Common myeloid progenitor, CD34-positive (primary cell): ENCODE measurements at regions not wholly inside any gene's neighbourhood (a gene's known extent, or its start where the extent isn't known, plus 50 kb on each side); places are given as distances from the start of the nearest gene placed in this dataset.
"Not testable (repeated sequence)": the region's sequence is repeated elsewhere in the genome, so short reads cannot be mapped to it uniquely, and the experiment has no call there.

Experiments
- CTCF ChIA-PET: fragments of 350-600 bp; sonication (Branson Sonifier 250); formaldehyde crosslinking; loops from one replicate; lab custom pipeline; 2021; ENCODE audit warnings: antibody characterized with exemption; lab: Charles Lee
- POLR2A ChIA-PET: fragments of 350-600 bp; sonication (Branson Sonifier 250); formaldehyde crosslinking; loops from one replicate; lab custom pipeline; 2021; ENCODE audit warnings: antibody characterized with exemption; lab: Charles Lee
- DNase-seq, 3 donors: peaks; one replicate each; pipeline versions ENCODE4 v3.0.0 to v3.0.0-alpha.2; 2013
- H3K27ac ChIP-seq, 2 experiments: 1 replicate in 1 of 2; 2 replicates in 1 of 2; pipeline ENCODE4 v1.7.0; 2013; ENCODE audit warnings: inconsistent platforms in 2 of 2, low read length in 2 of 2, mild to moderate bottlenecking in 2 of 2, low read depth in 1 of 2, moderate library complexity in 1 of 2; ENCODE audit not compliant: severe bottlenecking in 2 of 2, insufficient read depth in 1 of 2, poor library complexity in 1 of 2
- H3K27me3 ChIP-seq, 5 experiments: replicated peaks in 2 of 5; 1 replicate in 3 of 5; 2 replicates in 2 of 5; pipeline versions ENCODE4 v1.6.1 to v1.7.0; 2013; ENCODE audit warnings: low read length in 4 of 5, mild to moderate bottlenecking in 2 of 5, moderate library complexity in 2 of 5, inconsistent platforms in 1 of 5; ENCODE audit not compliant: insufficient read depth in 5 of 5, control insufficient read depth in 4 of 5
- H3K36me3 ChIP-seq, 4 experiments: 1 replicate in 2 of 4; 2 replicates in 2 of 4; pipeline versions ENCODE4 v1.6.1 to v1.7.0; 2013; ENCODE audit warnings: low read length in 3 of 4, control low read depth in 1 of 4, mild to moderate bottlenecking in 1 of 4; ENCODE audit not compliant: control insufficient read depth in 4 of 4, insufficient read depth in 4 of 4
- H3K4me1 ChIP-seq, 4 experiments: 1 replicate in 3 of 4; 2 replicates in 1 of 4; pipeline versions ENCODE4 v1.6.1 to v1.7.1; 2013; ENCODE audit warnings: low read length in 3 of 4, mild to moderate bottlenecking in 3 of 4, control low read depth in 1 of 4, inconsistent platforms in 1 of 4, moderate library complexity in 1 of 4; ENCODE audit not compliant: control insufficient read depth in 4 of 4, insufficient read depth in 4 of 4; ENCODE audit errors: control extremely low read depth in 1 of 4
- H3K4me3 ChIP-seq, 7 experiments: 1 replicate in 4 of 7; 2 replicates in 3 of 7; pipeline versions ENCODE4 v1.5.1 to v1.7.0; 2013; ENCODE audit warnings: mild to moderate bottlenecking in 7 of 7, low read length in 6 of 7, moderate library complexity in 6 of 7, inconsistent platforms in 2 of 7, low read depth in 2 of 7, control low read depth in 1 of 7; ENCODE audit not compliant: insufficient read depth in 4 of 7, control insufficient read depth in 1 of 7; ENCODE audit errors: extremely low read depth in 1 of 7
- H3K9me3 ChIP-seq, 5 experiments: 1 replicate in 4 of 5; 2 replicates in 1 of 5; pipeline versions ENCODE4 v1.6.1 to v1.7.1; 2013; ENCODE audit warnings: low read length in 4 of 5, mild to moderate bottlenecking in 2 of 5, inconsistent platforms in 1 of 5, low read depth in 1 of 5, moderate library complexity in 1 of 5; ENCODE audit not compliant: control insufficient read depth in 4 of 5, insufficient read depth in 2 of 5; ENCODE audit errors: control extremely low read depth in 1 of 5
- WGBS: methylation state at CpG from one replicate; pipeline ENCODE4 v1.1.5; 2013; ENCODE audit not compliant: insufficient coverage; 5-methylcytosine and 5-hydroxymethylcytosine counted together

GRCh38 chrX:142503967-142504643 lies 299.0 kb upstream of the MAGEC2 start:
- 81% methylated on average over 2 of the region's 5 CpGs for WGBS
- H3K27me3 ChIP-seq, result no peaks in the 10 kb centered on the region
- H3K4me1 ChIP-seq, result no peaks in the 10 kb centered on the region
- H3K4me3 ChIP-seq, result no peak overlapping the region
- no peak overlapping the region for H3K27ac ChIP-seq
- CTCF ChIA-PET, result no interaction called here
- H3K36me3 ChIP-seq, result no peaks in the 10 kb centered on the region
- POLR2A ChIA-PET, result no interaction called here
- no peak for DNase-seq
- no peaks in the 10 kb centered on the region for H3K9me3 ChIP-seq

- POLR2A ChIA-PET, result no interaction called here
- CTCF ChIA-PET, result no interaction called here
- WGBS, result no CpG with 5 or more reads among the region's 2 CpGs
These were observed 297.4 kb upstream of the MAGEC2 start for GRCh38 chrX:142502441-142502840.

DNA sequence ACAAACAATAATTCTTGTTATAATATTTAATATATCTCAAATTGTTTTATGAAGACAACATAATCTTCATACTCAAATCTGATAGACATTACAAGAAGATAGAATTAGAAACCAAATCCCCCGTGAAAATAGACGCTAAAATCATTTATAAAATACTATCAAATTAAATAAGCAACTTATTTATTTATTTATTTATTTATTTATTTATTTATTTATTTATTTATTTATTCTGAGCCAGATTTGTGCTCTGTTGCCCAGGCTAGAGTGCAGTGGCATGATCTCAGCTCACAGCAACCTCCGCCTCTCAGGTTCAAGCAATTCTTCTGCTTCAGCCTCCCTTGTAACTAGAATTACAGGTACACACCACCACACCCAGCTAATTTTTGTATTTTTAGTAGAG lies 294.9 kb upstream of the MAGEC2 start:
- Histone ChIP-seq H3K36me3 (no peaks in the 10 kb centered on the region), H3K4me1 (no peaks in the 10 kb centered on the region), H3K9me3 (no peaks in the 10 kb centered on the region), H3K27me3 (no peaks in the 10 kb centered on the region), H3K4me3 (no peak overlapping the region), H3K27ac (no peak overlapping the region)
- CTCF ChIA-PET, result no interaction called here
- 100% methylated on average over 1 of the region's 3 CpGs for WGBS
- no peak for DNase-seq
- POLR2A ChIA-PET, result no interaction called here

More at GRCh38 chrX:142502441-142502840, 297.4 kb upstream of the MAGEC2 start:
- H3K4me1 ChIP-seq, result no peaks in the 10 kb centered on the region
- DNase-seq, result no peak
- no peaks in the 10 kb centered on the region for H3K27me3 ChIP-seq
- no peak overlapping the region for H3K27ac ChIP-seq
- no peaks in the 10 kb centered on the region for H3K36me3 ChIP-seq
- H3K4me3 ChIP-seq, result no peak overlapping the region
- no peaks in the 10 kb centered on the region for H3K9me3 ChIP-seq

DNA sequence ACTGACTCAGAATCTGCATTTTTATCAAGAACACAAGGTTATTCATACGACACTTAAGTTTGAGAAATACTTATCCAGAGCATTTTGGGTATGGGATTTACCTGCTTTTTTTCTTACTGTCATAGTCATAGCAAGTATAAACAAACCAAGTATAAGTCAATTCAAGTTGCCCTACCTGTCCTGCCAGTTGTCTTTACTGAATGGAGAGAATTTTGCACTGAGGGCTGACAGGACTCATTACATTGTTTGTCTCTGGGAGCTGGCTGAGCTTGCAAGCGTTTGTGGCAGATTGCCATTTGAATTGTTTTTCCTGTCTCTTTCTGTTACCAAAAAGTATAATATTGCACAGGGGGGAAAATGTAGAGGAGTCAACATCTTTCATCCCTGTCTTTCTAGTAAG lies 278.9 kb upstream of the MAGEC2 start:
- POLR2A ChIA-PET, result no interaction called here
- Histone ChIP-seq H3K4me3 (no peak overlapping the region), H3K27ac (no peak overlapping the region), H3K36me3 (no peaks in the 10 kb centered on the region), H3K9me3 (no peaks in the 10 kb centered on the region), H3K27me3 (no peaks in the 10 kb centered on the region), H3K4me1 (no peaks in the 10 kb centered on the region)
- CTCF ChIA-PET, result no interaction called here
- WGBS, result 83% methylated on average over 1 of the region's 2 CpGs
- no peak for DNase-seq

DNA sequence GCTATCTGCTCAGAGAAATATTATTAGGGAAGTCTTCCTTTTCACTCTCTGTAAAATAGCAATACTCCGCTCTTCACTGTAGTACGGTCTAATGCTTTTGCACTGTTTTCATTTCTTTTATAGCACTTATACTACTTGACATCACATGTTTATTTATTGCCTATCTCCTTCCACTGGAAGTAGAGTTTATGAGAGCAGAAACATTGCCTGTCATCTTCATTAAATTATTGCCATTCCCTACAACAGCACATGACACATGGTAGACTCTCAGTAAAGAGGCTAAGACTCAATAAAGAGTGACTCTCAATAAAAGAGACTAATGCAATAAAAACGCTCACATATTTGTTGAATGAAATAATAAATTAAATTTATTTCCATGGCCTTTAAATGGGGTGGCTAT lies 241.3 kb upstream of the MAGEC2 start:
- Histone ChIP-seq H3K36me3 (no peaks in the 10 kb centered on the region), H3K4me1 (no peaks in the 10 kb centered on the region), H3K4me3 (no peak overlapping the region), H3K9me3 (no peaks in the 10 kb centered on the region), H3K27me3 (no peaks in the 10 kb centered on the region), H3K27ac (no peak overlapping the region)
- CTCF ChIA-PET, result no interaction called here
- no peak for DNase-seq
- POLR2A ChIA-PET, result no interaction called here
- 100% methylated on average over 1 of the region's 3 CpGs for WGBS

DNA sequence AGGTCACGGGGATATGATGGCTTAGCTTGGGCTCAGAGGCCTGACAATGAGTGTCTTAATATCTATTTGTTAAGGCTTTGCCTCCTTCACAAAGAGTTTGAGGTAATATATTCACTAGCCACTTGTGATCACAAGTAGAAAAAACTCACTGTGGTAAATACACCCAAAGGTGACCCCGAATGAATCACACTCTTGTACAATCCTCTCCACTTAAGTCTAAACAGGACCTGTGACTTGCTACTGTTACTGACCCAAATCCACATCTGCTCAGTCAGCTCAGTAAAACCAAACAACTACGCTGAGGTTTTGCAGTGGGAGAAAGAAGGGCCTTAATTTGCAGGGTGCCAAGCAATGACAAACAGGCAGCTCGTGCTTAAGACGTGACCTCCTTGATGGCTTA lies 223.8 kb upstream of the MAGEC2 start:
- Histone ChIP-seq H3K27ac (no peak overlapping the region), H3K4me1 (no peaks in the 10 kb centered on the region), H3K36me3 (no peaks in the 10 kb centered on the region), H3K27me3 (no peaks in the 10 kb centered on the region), H3K9me3 (no peaks in the 10 kb centered on the region), H3K4me3 (no peak overlapping the region)
- POLR2A ChIA-PET, result no interaction called here
- 81% methylated on average over 4 of the region's 5 CpGs for WGBS
- DNase-seq, result no peak
- CTCF ChIA-PET, result no interaction called here

DNA sequence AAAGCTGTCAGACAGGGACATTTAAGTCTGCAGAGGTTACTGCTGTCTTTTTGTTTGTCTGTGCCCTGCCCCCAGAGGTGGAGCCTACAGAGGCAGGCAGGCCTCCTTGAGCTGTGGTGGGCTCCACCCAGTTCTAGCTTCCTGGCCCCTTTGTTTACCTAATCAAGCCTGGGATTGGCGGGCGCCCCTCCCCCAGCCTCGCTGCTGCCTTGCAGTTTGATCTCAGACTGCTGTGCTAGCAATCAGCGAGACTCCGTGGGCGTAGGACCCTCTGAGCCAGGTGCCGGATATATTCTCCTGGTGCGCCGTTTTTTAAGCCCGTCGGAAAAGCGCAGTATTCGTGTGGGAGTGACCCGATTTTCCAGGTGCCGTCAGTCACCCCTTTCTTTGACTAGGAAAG lies 185.9 kb upstream of the MAGEC2 start:
- POLR2A ChIA-PET, H3K4me3 ChIP-seq, CTCF ChIA-PET, H3K9me3 ChIP-seq, H3K27ac ChIP-seq, H3K27me3 ChIP-seq, H3K36me3 ChIP-seq, H3K4me1 ChIP-seq, DNase-seq: not testable (repeated sequence)
- WGBS, result 87% methylated on average over 14 of the region's 15 CpGs
